Activated B cell treated with CpG ODN at 0.5 μM for 24 hours (primary cell): ENCODE measurements at regions not wholly inside any gene's neighbourhood (a gene's known extent, or its start where the extent isn't known, plus 50 kb on each side); places are given as distances from the start of the nearest gene placed in this dataset.

Source experiments
- ATAC-seq: fragments of 200-7000 bp; cut with Tn5 transposase; one replicate; pipeline ENCODE4 v1.10.0; 2021; ENCODE audit warnings: low read depth, mild to moderate bottlenecking, moderate library complexity
- CTCF ChIA-PET: fragments of 350-600 bp; sonication (Branson Sonifier 250); formaldehyde crosslinking; loops from one replicate; lab custom pipeline; 2021; ENCODE audit warnings: antibody characterized with exemption; lab: Charles Lee
- POLR2A ChIA-PET: fragments of 350-600 bp; sonication (Branson Sonifier 250); formaldehyde crosslinking; loops from one replicate; lab custom pipeline; 2021; ENCODE audit warnings: antibody characterized with exemption; lab: Charles Lee
- DNase-seq: peaks from one replicate; pipeline ENCODE4 v3.0.0; 2022
- H3K27ac Mint-ChIP-seq: one replicate; pipeline ENCODE4 v1.8.0; 2020; ENCODE audit warnings: mixed read lengths
- H3K27me3 Mint-ChIP-seq: one replicate; pipeline ENCODE4 v1.8.0; 2021; ENCODE audit warnings: mixed read lengths
- H3K36me3 Mint-ChIP-seq: one replicate; pipeline ENCODE4 v1.8.0; 2021; ENCODE audit warnings: low read depth, mixed read lengths
- H3K4me1 Mint-ChIP-seq: one replicate; pipeline ENCODE4 v1.8.0; 2021; ENCODE audit warnings: mixed read lengths
- H3K4me3 Mint-ChIP-seq: one replicate; pipeline ENCODE4 v1.8.0; 2020; ENCODE audit warnings: mild to moderate bottlenecking, mixed read lengths
- H3K9me3 Mint-ChIP-seq: one replicate; pipeline ENCODE4 v1.8.0; 2020; ENCODE audit warnings: mixed read lengths
- CTCF ChIP-seq: fragments of 200-600 bp; IDR thresholded peaks from one replicate; pipeline ENCODE4 v1.8.0; 2022; ENCODE audit warnings: antibody characterized with exemption, mild to moderate bottlenecking
- intact Hi-C: fragments of 100-400 bp; cut with micrococcal nuclease; formaldehyde crosslinking; loops from one replicate; pipeline ENCODE4 v1.15.1; 2024

- Mint-ChIP-seq H3K4me3 (no peak overlapping the region), H3K27ac (no peak overlapping the region), H3K27me3 (no peaks in the 10 kb centered on the region), H3K4me1 (peaks cover 6% of the 10 kb centered on the region), H3K36me3 (no peaks in the 10 kb centered on the region), H3K9me3 (no peaks in the 10 kb centered on the region)
- ChIA-PET CTCF (interaction anchor here (1.0 kb wide), 1 partner anchor 88 kb away, joined by 4 read pairs; no protein-coding TSS in a partner anchor), POLR2A (interaction anchor here (0.7 kb wide), 1 partner anchor 89 kb away, joined by 3 read pairs; no protein-coding TSS in a partner anchor)
- intact Hi-C loops, result no loop called here
- DNase-seq (no peak), ATAC-seq (no peak)
- no peak for TF ChIP-seq CTCF
Measured at GRCh38 chr1:101150266-101150665, 86.6 kb upstream of the S1PR1 start.

GRCh38 chr1:101148980-101149379, 87.8 kb upstream of the S1PR1 start:
- ChIA-PET CTCF (no interaction called here), POLR2A (no interaction called here)
- Mint-ChIP-seq H3K27ac (no peak overlapping the region), H3K4me1 (peaks cover 15% of the 10 kb centered on the region), H3K36me3 (no peaks in the 10 kb centered on the region), H3K4me3 (no peak overlapping the region), H3K9me3 (no peaks in the 10 kb centered on the region), H3K27me3 (no peaks in the 10 kb centered on the region)
- TF ChIP-seq CTCF, result no peak
- no peak for ATAC-seq
- no peak for DNase-seq
- intact Hi-C loops, result no loop called here

- ChIA-PET POLR2A (no interaction called here), CTCF (no interaction called here)
- TF ChIP-seq CTCF, result no peak
- peaks cover 15% of the 10 kb centered on the region for H3K4me1 Mint-ChIP-seq
- ATAC-seq (no peak), DNase-seq (no peak)
- H3K27ac Mint-ChIP-seq, result no peak overlapping the region
- H3K27me3 Mint-ChIP-seq, result no peaks in the 10 kb centered on the region
- H3K36me3 Mint-ChIP-seq, result no peaks in the 10 kb centered on the region
- H3K9me3 Mint-ChIP-seq, result no peaks in the 10 kb centered on the region
- no peak overlapping the region for H3K4me3 Mint-ChIP-seq
- intact Hi-C loops, result no loop called here
Measured at GRCh38 chr1:101147381-101147780, 89.4 kb upstream of the S1PR1 start.

- no peaks in the 10 kb centered on the region for H3K36me3 Mint-ChIP-seq
- ATAC-seq (peak; percentile 39), DNase-seq (no peak)
- H3K4me3 Mint-ChIP-seq, result peak overlapping the region; percentile 21
- no peak for TF ChIP-seq CTCF
- CTCF ChIA-PET, result interaction anchor here (1.3 to 1.6 kb wide), 3 partner anchors 10 to 143 kb away, joined by 3 to 5 read pairs (median 3); no protein-coding TSS in a partner anchor
- H3K9me3 Mint-ChIP-seq, result no peaks in the 10 kb centered on the region
- H3K27ac Mint-ChIP-seq, result peak overlapping the region; percentile 74
- intact Hi-C loops, result loop anchor here (2.0 kb wide), 2 partner anchors 17 to 89 kb away; no protein-coding TSS in a partner anchor
- H3K27me3 Mint-ChIP-seq, result no peaks in the 10 kb centered on the region
- peaks cover 15% of the 10 kb centered on the region for H3K4me1 Mint-ChIP-seq
- POLR2A ChIA-PET, result interaction anchor here (0.5 to 2.7 kb wide), 5 partner anchors 15 to 102 kb away, joined by 3 to 29 read pairs (median 6); partner anchors contain the start of gene S1PR1
Measured at GRCh38 chr1:101145449-101145820, 91.4 kb upstream of the S1PR1 start.

- DNase-seq, result no peak
- POLR2A ChIA-PET, result interaction anchor here (0.5 to 2.7 kb wide), 7 partner anchors 15 to 127 kb away, joined by 3 to 29 read pairs (median 6); partner anchors contain the start of gene S1PR1
- Mint-ChIP-seq H3K4me1 (peaks cover 15% of the 10 kb centered on the region), H3K36me3 (no peaks in the 10 kb centered on the region), H3K27me3 (no peaks in the 10 kb centered on the region), H3K27ac (peak overlapping the region; percentile 74), H3K9me3 (no peaks in the 10 kb centered on the region), H3K4me3 (peak overlapping the region; percentile 21)
- CTCF ChIA-PET, result interaction anchor here (1.3 to 1.6 kb wide), 3 partner anchors 11 to 144 kb away, joined by 3 to 5 read pairs (median 3); no protein-coding TSS in a partner anchor
- TF ChIP-seq CTCF, result no peak
- peak; percentile 76 for ATAC-seq
- intact Hi-C loops, result loop anchor here (2.0 kb wide), 2 partner anchors 16 to 90 kb away; no protein-coding TSS in a partner anchor
Measured at GRCh38 chr1:101144671-101145448, 92.0 kb upstream of the S1PR1 start.
